Ovary (tissue), 3 donors: ENCODE measurements at regions not wholly inside any gene's neighbourhood (a gene's known extent, or its start where the extent isn't known, plus 50 kb on each side); places are given as distances from the start of the nearest gene placed in this dataset.

Source experiments
- CTCF ChIP-seq, 3 donors: fragments of 450-650 bp in 2 of 3; fragments of 200-600 bp in 1 of 3; IDR thresholded peaks; one replicate each; pipeline versions ENCODE4 v1.5.1 to v1.8.0; 2016 to 2022; ENCODE audit warnings: antibody characterized with exemption in 3 of 3, mild to moderate bottlenecking in 1 of 3
- EP300 ChIP-seq: sonication (generic); formaldehyde crosslinking; IDR thresholded peaks from one replicate; pipeline ENCODE4 v1.6.1; 2017; ENCODE audit warnings: antibody characterized with exemption
- POLR2A ChIP-seq: fragments of 450-650 bp; IDR thresholded peaks from one replicate; pipeline ENCODE4 v1.6.1; 2017; ENCODE audit warnings: antibody characterized with exemption, mild to moderate bottlenecking, moderate library complexity
- donor health status: DM: no; HTN: no; CAD: no.

DNA sequence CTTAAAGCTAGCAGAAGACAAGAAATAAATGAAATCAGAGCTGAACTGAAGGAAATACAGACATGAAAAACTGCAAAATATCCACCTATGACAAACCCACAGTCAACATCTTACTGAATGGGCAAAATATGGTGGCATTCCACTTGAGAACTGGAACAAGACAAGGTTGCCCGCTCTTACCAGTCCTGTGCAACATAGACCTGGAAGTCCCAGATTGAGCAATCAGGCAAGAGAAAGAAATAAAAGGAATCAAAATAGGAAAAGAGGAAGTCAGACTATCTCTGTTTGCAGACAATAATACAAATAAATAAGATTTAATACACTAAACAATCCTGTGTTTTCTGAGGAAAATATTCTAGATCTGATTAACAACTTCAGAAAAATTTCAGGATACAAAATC, 570.5 kb upstream of the SEMA3D start:
- TF ChIP-seq CTCF (IDR thresholded peaks at IDR 0.05) (no peak), POLR2A (no peak), EP300 (no peak)
